HG02642 (cell line): ENCODE measurements at regions not wholly inside any gene's neighbourhood (a gene's known extent, or its start where the extent isn't known, plus 50 kb on each side); places are given as distances from the start of the nearest gene placed in this dataset.
"Not testable (repeated sequence)": the region's sequence is repeated elsewhere in the genome, so short reads cannot be mapped to it uniquely, and the experiment has no call there.

ENCODE experiments used
- ATAC-seq: cut with Tn5 transposase; IDR thresholded peaks from one replicate; pipeline ENCODE4 v1.9.1; 2021; ENCODE audit warnings: mild to moderate bottlenecking; ENCODE audit not compliant: unreplicated experiment, poor library complexity

GRCh38 chr1:4489486-4489885, 164.9 kb upstream of the AJAP1 start:
- no peak for ATAC-seq

DNA sequence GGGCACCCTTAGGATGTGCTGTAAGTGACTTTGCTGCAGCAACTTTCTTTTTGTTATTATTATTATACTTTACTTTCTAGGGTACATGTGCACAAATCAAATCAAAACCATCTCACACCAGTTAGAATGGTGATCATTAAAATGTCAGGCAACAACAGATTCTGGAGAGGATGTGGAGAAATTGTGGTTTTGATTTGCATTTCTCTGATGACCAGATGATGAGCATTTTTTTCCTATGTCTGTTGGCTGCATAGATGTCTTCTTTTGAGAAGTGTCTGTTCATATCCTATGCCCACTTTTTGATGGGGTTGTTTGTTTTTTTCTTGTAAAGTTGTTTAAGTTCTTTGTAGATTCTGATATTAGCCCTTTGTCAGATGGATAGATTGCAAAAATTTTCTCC, 164.4 kb upstream of the AJAP1 start:
- ATAC-seq: not testable (repeated sequence)

DNA sequence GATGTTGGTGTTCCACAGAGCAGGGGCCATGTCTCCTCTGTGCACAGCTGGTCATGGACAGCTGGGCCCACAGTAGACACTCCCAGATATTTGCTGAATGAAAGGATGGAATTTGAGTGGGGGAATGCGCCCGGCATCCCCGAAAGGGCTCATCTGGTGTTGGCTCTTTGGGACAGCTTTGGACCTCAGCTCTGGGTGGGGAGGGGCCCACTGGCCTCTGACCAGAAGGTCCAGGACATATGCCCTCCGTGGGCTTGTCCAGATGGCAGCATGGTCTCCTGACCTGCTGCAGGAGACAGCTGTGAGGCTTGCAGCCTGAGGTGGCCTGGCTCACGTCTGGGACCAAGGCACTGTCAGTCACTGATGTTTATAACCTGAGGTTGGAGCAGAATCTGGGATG, 160.4 kb upstream of the AJAP1 start:
- no peak for ATAC-seq

DNA sequence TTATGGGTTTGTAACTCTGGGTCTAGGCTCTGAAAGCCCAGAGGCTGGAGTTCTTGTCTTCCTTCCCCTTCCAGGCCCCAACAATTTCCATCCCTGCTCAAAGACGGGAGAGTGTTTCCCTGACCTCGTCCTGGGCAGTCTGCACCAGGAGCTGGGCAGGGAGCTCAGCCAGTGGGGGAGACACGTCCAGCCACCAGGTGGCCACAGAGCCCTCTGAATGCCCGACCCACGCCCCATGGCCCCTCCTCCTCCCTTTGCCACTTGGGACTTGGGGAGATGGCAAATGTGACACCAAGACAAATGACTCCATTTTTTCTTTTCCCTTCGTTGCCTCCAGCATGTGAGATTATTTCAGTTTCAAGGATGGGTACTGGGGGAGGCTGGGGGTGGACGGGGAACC, 159.9 kb upstream of the AJAP1 start:
- ATAC-seq: no peak

GRCh38 chr1:4495809-4496208, 158.6 kb upstream of the AJAP1 start:
- ATAC-seq: no peak

DNA sequence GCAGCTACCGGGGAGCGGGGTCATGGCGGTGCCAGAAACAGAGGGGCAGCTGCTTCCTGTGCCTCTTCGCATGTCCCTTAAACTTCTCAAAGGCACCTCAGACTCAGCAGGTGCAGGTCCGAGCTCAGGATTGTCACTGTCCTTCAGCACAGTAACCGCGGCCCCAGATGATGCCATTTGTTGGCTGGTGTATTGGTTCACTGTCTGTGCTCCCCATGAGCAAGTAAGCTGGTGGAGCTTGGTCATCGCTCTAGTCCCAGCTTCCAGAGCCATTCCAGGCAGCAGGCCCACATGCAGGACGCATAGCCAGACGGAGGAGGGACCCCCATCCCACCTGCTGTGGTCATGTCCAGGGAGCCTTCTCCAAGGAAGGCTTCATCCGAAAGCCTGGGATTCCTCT, 154.0 kb upstream of the AJAP1 start:
- ATAC-seq: no peak

GRCh38 chr1:4506591-4506990, 147.8 kb upstream of the AJAP1 start:
- ATAC-seq: no peak

GRCh38 chr1:4509206-4509605, 145.2 kb upstream of the AJAP1 start:
- ATAC-seq: no peak

- no peak for ATAC-seq
Observed at GRCh38 chr1:4510276-4510691, 144.1 kb upstream of the AJAP1 start.

DNA sequence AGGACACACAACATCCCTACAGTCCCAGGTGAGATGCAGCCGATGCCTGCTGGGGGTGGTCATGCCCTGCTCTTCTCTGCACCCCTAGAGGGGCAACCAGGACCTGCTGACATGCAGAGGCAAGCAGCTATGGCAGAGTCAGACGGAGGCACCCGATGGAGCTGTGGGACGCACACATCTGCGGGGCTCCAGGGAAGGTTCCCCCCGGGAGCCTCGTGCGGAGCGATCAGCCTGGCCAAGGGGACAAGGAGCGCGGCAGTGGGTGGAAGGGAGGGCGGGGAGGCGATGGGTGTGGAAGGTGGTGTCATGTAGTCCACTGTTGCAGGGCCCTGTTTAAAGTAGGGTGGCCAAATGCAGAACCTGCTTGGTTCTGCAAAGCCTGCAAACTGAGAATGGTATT, 143.0 kb upstream of the AJAP1 start:
- ATAC-seq: no peak

DNA sequence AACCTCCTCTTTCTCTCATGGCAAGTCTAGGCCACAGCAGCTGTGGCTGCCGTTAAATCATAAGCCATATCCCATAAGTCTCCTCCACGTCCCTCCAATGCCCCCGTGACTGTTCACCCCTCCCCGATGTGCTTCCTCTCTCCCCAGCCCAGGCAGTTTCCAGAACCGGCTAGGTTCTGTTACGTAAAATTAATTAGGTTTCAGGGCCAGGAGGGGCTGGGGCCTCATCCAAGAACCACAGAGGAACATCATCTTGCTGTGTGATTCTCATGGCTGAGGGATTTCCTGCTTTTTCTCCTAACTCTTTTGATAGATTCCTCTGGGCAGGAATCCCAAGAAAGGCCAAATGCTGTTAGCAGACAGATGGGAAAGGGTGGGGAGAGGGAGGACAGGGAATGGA, 141.8 kb upstream of the AJAP1 start:
- no peak for ATAC-seq

DNA sequence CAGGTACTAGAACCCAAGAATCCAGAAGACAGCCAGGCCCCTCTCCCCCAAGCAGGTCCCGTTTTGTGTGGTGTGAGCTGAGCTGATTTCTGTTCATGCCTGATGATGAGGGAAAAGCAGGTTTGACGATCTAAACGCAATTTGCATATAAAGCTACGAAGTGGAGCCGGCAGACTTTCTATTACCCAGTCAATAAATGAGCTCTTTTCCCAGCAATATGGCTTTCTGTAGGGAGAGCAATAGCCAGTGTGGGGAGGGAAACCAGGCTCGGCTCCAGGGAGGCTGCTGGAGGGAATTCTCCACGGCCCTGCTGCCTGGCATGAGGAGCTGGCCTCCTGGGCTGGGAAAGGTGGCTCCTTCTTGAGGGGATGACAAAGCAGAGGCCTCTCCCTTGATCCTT, 140.7 kb upstream of the AJAP1 start:
- no peak for ATAC-seq

GRCh38 chr1:4515727-4516289, 138.6 kb upstream of the AJAP1 start:
- no peak for ATAC-seq

DNA sequence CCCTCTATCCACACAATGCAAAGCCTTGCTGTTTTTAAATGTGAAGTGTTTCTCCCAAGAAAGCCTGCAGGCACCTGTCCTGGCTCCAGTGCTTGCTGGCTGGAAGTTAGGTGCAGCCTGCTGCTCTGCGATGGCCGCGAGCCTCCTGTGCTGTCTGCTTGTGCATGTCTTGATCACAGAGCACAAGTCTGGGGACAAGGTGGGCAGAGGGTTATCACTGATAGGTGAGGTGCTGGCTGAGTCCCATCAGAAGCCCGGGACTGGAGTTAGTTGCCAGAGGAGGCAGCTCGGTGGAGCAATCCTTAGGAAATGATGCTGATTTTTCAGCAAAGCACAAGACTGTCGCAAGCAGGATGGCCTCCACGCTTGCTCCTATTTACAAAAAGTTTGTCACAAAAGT, 137.8 kb upstream of the AJAP1 start:
- ATAC-seq: no peak

GRCh38 chr1:4517186-4517954, 137.0 kb upstream of the AJAP1 start:
- ATAC-seq: no peak

- ATAC-seq: no peak
Observed at GRCh38 chr1:4518621-4519020, 135.8 kb upstream of the AJAP1 start.

DNA sequence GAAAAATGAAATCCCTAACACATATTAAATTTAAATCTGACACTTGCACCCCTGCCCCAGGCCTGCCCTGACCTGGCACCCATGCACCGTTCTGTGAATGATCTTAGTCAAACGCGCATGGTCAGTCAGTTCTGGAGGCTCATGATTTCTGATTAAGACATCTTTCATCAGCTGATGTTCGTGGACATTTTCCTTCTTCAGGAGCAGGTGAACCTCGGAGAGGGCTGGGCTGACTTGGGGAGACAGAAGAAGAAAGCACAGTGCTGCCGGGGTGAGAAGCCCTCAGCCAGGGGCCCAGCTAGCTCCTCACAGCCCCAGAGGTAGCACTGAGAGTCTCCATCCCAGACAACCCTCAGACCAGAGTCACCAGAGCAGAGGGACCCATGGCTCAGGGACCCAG, 134.5 kb upstream of the AJAP1 start:
- no peak for ATAC-seq

GRCh38 chr1:4523551-4523950, 130.9 kb upstream of the AJAP1 start:
- ATAC-seq: no peak

GRCh38 chr1:4526747-4527146, 127.7 kb upstream of the AJAP1 start:
- ATAC-seq: no peak

GRCh38 chr1:4527819-4528218, 126.6 kb upstream of the AJAP1 start:
- no peak for ATAC-seq

DNA sequence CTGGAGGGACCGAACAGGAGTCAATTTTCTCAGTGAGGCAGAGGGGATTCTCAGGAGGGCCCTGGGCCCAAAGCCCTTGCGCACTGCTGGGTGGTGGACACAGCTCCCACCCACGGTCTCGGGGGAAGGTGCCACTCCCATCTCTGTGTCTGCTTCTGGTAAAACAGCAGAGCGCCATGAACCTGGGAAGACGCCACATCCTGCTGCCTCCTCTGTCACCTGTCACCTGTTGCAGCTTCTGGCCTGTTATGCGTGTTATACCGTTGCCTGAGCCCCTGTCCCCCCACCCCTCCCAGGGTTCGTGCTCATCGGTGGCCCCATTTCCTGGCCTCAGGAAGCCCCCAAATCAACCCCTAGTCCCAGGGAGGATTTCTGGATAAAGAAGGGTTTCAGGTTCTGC, 125.8 kb upstream of the AJAP1 start:
- no peak for ATAC-seq

GRCh38 chr1:4529446-4530165, 124.8 kb upstream of the AJAP1 start:
- no peak for ATAC-seq
